ENCODE measurements at regions not wholly inside any gene's neighbourhood (a gene's known extent, or its start where the extent isn't known, plus 50 kb on each side); places are given as distances from the start of the nearest gene placed in this dataset.

DNA sequence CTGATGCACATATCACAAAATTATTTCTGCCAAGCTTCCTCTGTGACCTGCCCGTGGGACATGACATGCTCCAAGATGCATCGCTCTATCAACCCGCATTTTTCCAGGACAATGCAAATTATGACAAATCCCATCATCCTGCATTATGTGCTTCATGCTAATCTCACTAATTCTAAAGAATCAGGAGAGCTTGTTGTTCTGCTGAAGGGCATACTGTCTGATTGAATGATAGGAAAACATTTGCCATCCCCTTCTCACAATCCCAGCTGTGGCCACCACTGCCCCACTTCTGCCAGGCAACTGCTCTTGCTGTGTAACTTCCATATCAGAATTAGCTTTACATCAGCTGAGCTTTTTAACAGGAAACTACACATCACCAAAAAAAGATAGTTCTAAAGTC, 203.5 kb upstream of the NANOGP8 start:
- no peak for DNase-seq
- Mint-ChIP-seq H3K36me3 (ENCODE audit: low read depth) (0 out of 2 replicates have a peak, but pooled peaks cover 3% of the 10 kb centered on the region), H3K4me1 (ENCODE audit: low read depth) (peaks cover 22% of the 10 kb centered on the region), H3K9me3 (peaks cover 3% of the 10 kb centered on the region; the same call in 1 of the 2 replicates), H3K27me3 (ENCODE audit: insufficient read depth) (peaks cover 2% of the 10 kb centered on the region), H3K27ac (no peak overlapping the region), H3K4me3 (no peak overlapping the region)
- TF ChIP-seq, protein P1, sequence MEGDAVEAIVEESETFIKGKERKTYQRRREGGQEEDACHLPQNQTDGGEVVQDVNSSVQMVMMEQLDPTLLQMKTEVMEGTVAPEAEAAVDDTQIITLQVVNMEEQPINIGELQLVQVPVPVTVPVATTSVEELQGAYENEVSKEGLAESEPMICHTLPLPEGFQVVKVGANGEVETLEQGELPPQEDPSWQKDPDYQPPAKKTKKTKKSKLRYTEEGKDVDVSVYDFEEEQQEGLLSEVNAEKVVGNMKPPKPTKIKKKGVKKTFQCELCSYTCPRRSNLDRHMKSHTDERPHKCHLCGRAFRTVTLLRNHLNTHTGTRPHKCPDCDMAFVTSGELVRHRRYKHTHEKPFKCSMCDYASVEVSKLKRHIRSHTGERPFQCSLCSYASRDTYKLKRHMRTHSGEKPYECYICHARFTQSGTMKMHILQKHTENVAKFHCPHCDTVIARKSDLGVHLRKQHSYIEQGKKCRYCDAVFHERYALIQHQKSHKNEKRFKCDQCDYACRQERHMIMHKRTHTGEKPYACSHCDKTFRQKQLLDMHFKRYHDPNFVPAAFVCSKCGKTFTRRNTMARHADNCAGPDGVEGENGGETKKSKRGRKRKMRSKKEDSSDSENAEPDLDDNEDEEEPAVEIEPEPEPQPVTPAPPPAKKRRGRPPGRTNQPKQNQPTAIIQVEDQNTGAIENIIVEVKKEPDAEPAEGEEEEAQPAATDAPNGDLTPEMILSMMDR (IDR thresholded peaks at IDR 0.05): no peak

DNA sequence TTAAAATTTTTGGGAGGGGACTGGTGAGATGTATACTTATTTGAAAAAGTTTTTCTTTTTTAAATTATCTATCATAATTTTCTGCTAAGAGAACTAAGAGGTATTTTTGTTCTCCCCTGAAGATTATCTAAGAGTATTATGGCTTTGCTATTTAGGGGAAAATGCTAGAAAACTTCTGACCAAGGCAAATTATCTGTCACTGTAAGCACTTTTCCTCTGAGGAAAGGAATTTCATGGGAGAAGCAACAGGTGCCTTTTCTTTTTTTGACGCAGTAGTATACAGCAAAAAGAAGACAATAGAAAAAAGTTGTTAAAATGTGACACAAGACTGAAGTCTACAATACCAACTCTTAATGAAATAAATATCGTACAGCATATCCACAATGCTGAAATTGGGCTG, 201.6 kb upstream of the NANOGP8 start:
- TF ChIP-seq, protein P1 (IDR thresholded peaks at IDR 0.05): no peak
- H3K4me3 Mint-ChIP-seq: no peak overlapping the region
- H3K36me3 Mint-ChIP-seq (ENCODE audit: low read depth): 0 out of 2 replicates have a peak, but pooled peaks cover 4% of the 10 kb centered on the region
- no peak overlapping the region for H3K27ac Mint-ChIP-seq
- peaks cover 4% of the 10 kb centered on the region; the same call in 1 of the 2 replicates for H3K9me3 Mint-ChIP-seq
- H3K4me1 Mint-ChIP-seq (ENCODE audit: low read depth): peaks cover 14% of the 10 kb centered on the region
- no peak for DNase-seq
- peaks cover 2% of the 10 kb centered on the region for H3K27me3 Mint-ChIP-seq (ENCODE audit: insufficient read depth)

DNA sequence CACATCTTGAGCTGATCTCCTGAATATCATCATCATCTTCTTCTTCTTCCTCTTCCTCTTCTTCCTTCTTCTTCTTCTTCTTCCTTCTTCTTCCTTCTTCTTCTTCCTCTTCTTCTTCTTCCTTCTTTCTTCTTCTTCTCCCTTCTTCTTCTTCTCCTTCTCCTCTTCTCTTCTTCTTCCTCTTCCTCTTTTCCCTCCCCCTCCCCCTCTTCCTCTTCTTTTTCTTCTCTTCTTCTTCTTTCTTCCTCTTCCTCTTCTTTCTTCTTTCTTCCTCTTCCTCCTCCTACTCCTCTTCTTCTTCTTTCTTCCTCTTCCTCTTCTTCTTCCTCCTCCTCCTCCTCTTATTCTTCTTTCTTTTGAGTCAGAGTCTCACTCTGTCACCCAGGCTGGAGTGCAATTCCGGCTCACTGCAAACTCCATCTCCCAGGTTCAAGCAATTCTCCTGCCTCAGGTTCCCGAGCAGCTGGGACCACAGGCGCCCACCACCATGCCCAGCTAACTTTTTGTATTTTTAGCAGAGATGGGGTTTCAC, 197.9 kb upstream of the NANOGP8 start:
- no peak for DNase-seq
- no peak overlapping the region for H3K27ac Mint-ChIP-seq
- H3K9me3 Mint-ChIP-seq: peaks cover 12% of the 10 kb centered on the region; the same call in 1 of the 2 replicates
- peaks cover 9% of the 10 kb centered on the region; the same call in 1 of the 2 replicates for H3K36me3 Mint-ChIP-seq (ENCODE audit: low read depth)
- H3K4me3 Mint-ChIP-seq: no peak overlapping the region
- TF ChIP-seq, protein P1 (IDR thresholded peaks at IDR 0.05): no peak
- H3K4me1 Mint-ChIP-seq (ENCODE audit: low read depth): peaks cover 24% of the 10 kb centered on the region
- H3K27me3 Mint-ChIP-seq (ENCODE audit: insufficient read depth): no peaks in the 10 kb centered on the region; the same call in 1 of the 2 replicates

DNA sequence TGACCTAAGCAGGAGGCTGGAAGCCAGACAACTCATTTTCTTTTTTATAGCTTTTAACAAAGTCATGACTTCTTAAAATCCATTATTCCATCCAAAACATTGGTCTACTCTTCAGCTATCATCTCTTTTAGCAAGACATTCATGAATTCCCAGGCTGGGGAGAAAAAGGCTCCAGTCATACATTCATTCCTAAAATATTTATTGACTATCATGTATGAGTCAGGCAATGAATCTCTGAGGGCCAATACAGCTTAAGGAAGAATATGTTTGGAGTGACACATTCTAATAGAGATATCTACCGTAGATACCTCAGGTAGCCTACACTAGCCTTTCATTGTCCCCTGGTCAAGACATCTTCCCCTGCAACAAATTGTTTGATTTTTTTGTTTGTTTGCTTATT, 196.4 kb upstream of the NANOGP8 start:
- TF ChIP-seq, protein P1 (IDR thresholded peaks at IDR 0.05): no peak
- peak; percentile 52 for DNase-seq
- peaks cover 24% of the 10 kb centered on the region for H3K4me1 Mint-ChIP-seq (ENCODE audit: low read depth)
- peaks cover 26% of the 10 kb centered on the region for H3K9me3 Mint-ChIP-seq
- no peaks in the 10 kb centered on the region; the same call in 1 of the 2 replicates for H3K27me3 Mint-ChIP-seq (ENCODE audit: insufficient read depth)
- no peak overlapping the region for H3K27ac Mint-ChIP-seq
- H3K36me3 Mint-ChIP-seq (ENCODE audit: low read depth): peaks cover 22% of the 10 kb centered on the region
- no peak overlapping the region for H3K4me3 Mint-ChIP-seq

DNA sequence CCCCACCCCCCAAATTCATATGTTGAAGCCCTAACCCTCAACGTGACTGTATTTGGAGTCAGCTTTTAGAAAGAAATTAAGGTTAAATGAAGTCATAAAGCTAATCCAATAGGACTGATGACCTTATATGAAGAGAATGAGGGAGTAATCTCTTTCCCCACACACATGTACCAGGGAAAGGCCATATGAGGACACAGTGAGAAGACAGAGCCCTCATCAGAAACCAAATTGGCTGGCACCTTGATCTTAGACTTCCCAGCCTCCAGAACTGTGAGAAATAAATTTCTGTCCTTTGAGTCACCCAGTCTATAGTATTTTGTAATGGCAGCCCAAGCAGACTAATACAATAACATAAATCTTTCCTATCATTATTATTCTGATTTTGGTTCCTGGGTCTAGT, 194.7 kb upstream of the NANOGP8 start:
- peaks cover 38% of the 10 kb centered on the region for H3K9me3 Mint-ChIP-seq
- DNase-seq: no peak
- peaks cover 23% of the 10 kb centered on the region for H3K36me3 Mint-ChIP-seq (ENCODE audit: low read depth)
- peaks cover 34% of the 10 kb centered on the region for H3K4me1 Mint-ChIP-seq (ENCODE audit: low read depth)
- TF ChIP-seq, protein P1 (IDR thresholded peaks at IDR 0.05): no peak
- no peak overlapping the region for H3K4me3 Mint-ChIP-seq
- H3K27me3 Mint-ChIP-seq (ENCODE audit: insufficient read depth): peaks cover 1% of the 10 kb centered on the region
- no peak overlapping the region for H3K27ac Mint-ChIP-seq

All from HFFc6 (cell line).